K562 (cell line): ENCODE measurements at regions not wholly inside any gene's neighbourhood (a gene's known extent, or its start where the extent isn't known, plus 50 kb on each side); places are given as distances from the start of the nearest gene placed in this dataset.

Source experiments
- ATAC-seq: fragments of 200-7000 bp; cut with Tn5 transposase; 3 replicates; pipeline ENCODE4 v1.9.1; 2020; ENCODE audit warnings: moderate library complexity
- BruUV-seq: library from RNA; stranded (reverse); fragments of 400-500 nt; replicated peaks from 2 replicates; lab custom pipeline; 2021; lab: Mats Ljungman, UMichigan
- CTCF ChIA-PET: fragments of 300-600 bp; formaldehyde crosslinking; extraction: SDS; loops from one replicate; lab custom pipeline; 2021; ENCODE audit warnings: low intra/inter-chr PET ratio; lab: Yijun Ruan, JAX
- POLR2A ChIA-PET: fragments of 300-600, 350-650 bp; sonication (Branson Sonifier 250); formaldehyde crosslinking; extraction: SDS; loops from one replicate; lab custom pipeline; 2021; ENCODE audit warnings: antibody characterized with exemption, inconsistent platforms; lab: Yijun Ruan, JAX
- DNase-seq, 4 experiments: peaks; one replicate each; pipeline versions ENCODE4 v3.0.0 to v3.0.0-alpha.2; 2011 to 2018; ENCODE audit warnings: low spot score in 3 of 4, mixed read lengths in 3 of 4; ENCODE audit errors: extremely low read depth in 1 of 4
- FAIRE-seq: peaks from 2 replicates; lab custom pipeline; 2011; peaks lifted over from hg19 to GRCh38; lab: Jason Lieb, UNC
- H2AFZ ChIP-seq: 2 replicates; pipeline ENCODE4 v1.6.0; 2011; ENCODE audit warnings: low read depth, low read length, control low read depth, inconsistent platforms
- H3K27ac ChIP-seq: fragments of 200-600 bp; 3 replicates; pipeline ENCODE4 v1.8.0; 2011; ENCODE audit warnings: low read depth, mild to moderate bottlenecking, control low read depth, inconsistent platforms, low read length, moderate library complexity, mixed read lengths; ENCODE audit errors: extremely low read depth
- H3K27me3 ChIP-seq, 2 experiments: fragments of 300-600 bp in 1 of 2; 2 replicates in 1 of 2; 3 replicates in 1 of 2; pipeline versions ENCODE4 v1.6.0 to v1.8.0; 2011; ENCODE audit warnings: inconsistent platforms in 2 of 2, low read length in 2 of 2, mild to moderate bottlenecking in 1 of 2, mixed read lengths in 1 of 2, moderate library complexity in 1 of 2; ENCODE audit not compliant: control insufficient read depth in 2 of 2, insufficient read depth in 2 of 2
- H3K36me3 ChIP-seq: fragments of 300-600 bp; 3 replicates; pipeline ENCODE4 v1.8.0; 2011; ENCODE audit warnings: mild to moderate bottlenecking, low read length, inconsistent platforms; ENCODE audit not compliant: control insufficient read depth, insufficient read depth
- H3K4me1 ChIP-seq, 2 experiments: fragments of 200-600 bp in 1 of 2; replicated peaks in 1 of 2; 2 replicates in 1 of 2; 3 replicates in 1 of 2; pipeline versions ENCODE4 v1.5.1 to v1.8.0; 2011; ENCODE audit warnings: inconsistent platforms in 2 of 2, low read length in 2 of 2, mild to moderate bottlenecking in 1 of 2, mixed read lengths in 1 of 2, moderate library complexity in 1 of 2; ENCODE audit not compliant: control insufficient read depth in 2 of 2, insufficient read depth in 2 of 2
- H3K4me2 ChIP-seq: 2 replicates; pipeline ENCODE4 v1.6.1; 2011; ENCODE audit warnings: low read length, control low read depth, inconsistent platforms, mixed read lengths; ENCODE audit not compliant: insufficient read depth
- H3K4me3 ChIP-seq: fragments of 200-600 bp; sonication (generic), shearing (Covaris generic); 2 replicates; pipeline ENCODE4 v1.5.1; 2016; ENCODE audit warnings: control low read depth, inconsistent platforms
- H3K79me2 ChIP-seq: fragments of 200-600 bp; 3 replicates; pipeline ENCODE4 v1.8.0; 2011; ENCODE audit warnings: low read length, inconsistent platforms; ENCODE audit not compliant: control insufficient read depth, insufficient read depth
- H3K9ac ChIP-seq, 2 experiments: 2 replicates each; pipeline versions ENCODE4 v1.6.0 to v1.6.1; 2011; ENCODE audit warnings: low read depth in 2 of 2, low read length in 2 of 2, control low read depth in 1 of 2, inconsistent platforms in 1 of 2, mild to moderate bottlenecking in 1 of 2, mixed read lengths in 1 of 2; ENCODE audit not compliant: insufficient read depth in 1 of 2
- H3K9me1 ChIP-seq: one replicate; pipeline ENCODE4 v1.6.0; 2011; ENCODE audit warnings: inconsistent platforms, mild to moderate bottlenecking, low read length, moderate library complexity; ENCODE audit not compliant: control insufficient read depth, insufficient read depth
- H3K9me3 ChIP-seq: replicated peaks from 2 replicates; pipeline ENCODE4 v1.5.1; 2011; ENCODE audit warnings: low read depth, low read length, inconsistent platforms; ENCODE audit not compliant: control insufficient read depth, insufficient read depth
- H4K20me1 ChIP-seq: replicated peaks from 2 replicates; pipeline ENCODE4 v1.6.1; 2011; ENCODE audit warnings: low read length, inconsistent platforms, mixed read lengths; ENCODE audit not compliant: control insufficient read depth, insufficient read depth
- ARID1B ChIP-seq: fragments of 450-650 bp; IDR thresholded peaks from 2 replicates; pipeline ENCODE4 v1.6.1; 2016; ENCODE audit warnings: antibody characterized with exemption, mild to moderate bottlenecking, inconsistent platforms
- ATF1 ChIP-seq, 2 experiments: fragments of 450-650 bp in 1 of 2; IDR thresholded peaks; 2 replicates each; pipeline ENCODE4 v1.6.1; 2016; ENCODE audit warnings: missing compliant biosample characterization in 1 of 2, missing genetic modification characterization in 1 of 2
- CBFB ChIP-seq: sonication (generic); formaldehyde crosslinking; IDR thresholded peaks from 2 replicates; pipeline ENCODE4 v1.4.0; 2020; ENCODE audit warnings: mild to moderate bottlenecking, missing genetic modification reagents
- CCAR2 ChIP-seq: fragments of 200-400 bp; formaldehyde crosslinking; IDR thresholded peaks from 2 replicates; pipeline ENCODE4 v1.6.1; 2017; ENCODE audit warnings: mild to moderate bottlenecking, low read depth, low read length
- CHD4 ChIP-seq: fragments of 200-600 bp; sonication (generic); IDR thresholded peaks from 3 replicates; pipeline ENCODE4 v1.6.1; 2012; ENCODE audit warnings: low read depth, mild to moderate bottlenecking, mixed read lengths, low read length, inconsistent platforms; ENCODE audit not compliant: insufficient read depth, insufficient replicate concordance, poor library complexity, severe bottlenecking
- ELF4 ChIP-seq: fragments of 450-650 bp; formaldehyde crosslinking; IDR thresholded peaks from 2 replicates; pipeline ENCODE4 v1.4.0; 2022; ENCODE audit warnings: missing genetic modification characterization
- FOXP1 ChIP-seq: sonication (generic); formaldehyde crosslinking; IDR thresholded peaks from 2 replicates; pipeline ENCODE4 v1.8.0; 2022; ENCODE audit warnings: mild to moderate bottlenecking, missing genetic modification reagents
- LCOR ChIP-seq: sonication (generic); formaldehyde crosslinking; IDR thresholded peaks from 2 replicates; pipeline ENCODE4 v1.8.0; 2022; ENCODE audit warnings: mild to moderate bottlenecking, missing genetic modification reagents
- MXI1 ChIP-seq: IDR thresholded peaks from 2 replicates; pipeline ENCODE4 v1.6.1; 2011; ENCODE audit warnings: low read depth, mild to moderate bottlenecking, improper control_type of control experiment, low read length
- NR1H2 ChIP-seq: sonication (generic); formaldehyde crosslinking; IDR thresholded peaks from 2 replicates; pipeline ENCODE4 v1.4.0; 2020; ENCODE audit warnings: mild to moderate bottlenecking, missing genetic modification reagents
- PRPF4 ChIP-seq: fragments of 200-400 bp; formaldehyde crosslinking; IDR thresholded peaks from one replicate; pipeline ENCODE4 v1.6.1; 2017; ENCODE audit warnings: low read length, low read depth, mild to moderate bottlenecking; ENCODE audit not compliant: insufficient read depth, poor library complexity, severe bottlenecking
- RBM14 ChIP-seq: fragments of 200-400 bp; formaldehyde crosslinking; IDR thresholded peaks from 2 replicates; pipeline ENCODE4 v1.6.1; 2018; ENCODE audit warnings: low read depth, mild to moderate bottlenecking, low read length, moderate library complexity, borderline replicate concordance; ENCODE audit not compliant: insufficient read depth
- RBM34 ChIP-seq: fragments of 200-400 bp; formaldehyde crosslinking; IDR thresholded peaks from 2 replicates; pipeline ENCODE4 v1.6.1; 2018; ENCODE audit warnings: low read length, borderline replicate concordance; ENCODE audit not compliant: insufficient read depth
- STAT5B ChIP-seq: fragments of 250-450 bp; sonication (Bioruptor Pico); IDR thresholded peaks from 2 replicates; pipeline ENCODE4 v1.8.0; 2021; ENCODE audit warnings: mild to moderate bottlenecking, inconsistent platforms
- ZNF3 ChIP-seq: fragments of 250-450 bp; sonication (Bioruptor Pico); IDR thresholded peaks from 2 replicates; pipeline ENCODE4 v1.5.0; 2021; ENCODE audit warnings: mild to moderate bottlenecking, moderate library complexity
- ZNF444 ChIP-seq: fragments of 250-450 bp; sonication (Bioruptor Pico); IDR thresholded peaks from 2 replicates; pipeline ENCODE4 v1.4.0; 2020; ENCODE audit warnings: mild to moderate bottlenecking, moderate library complexity
- WGBS: fragments of 100-300 bp; shearing (Covaris generic); methylation state at CpG from one replicate; pipeline ENCODE4 v1.1.6; 2016; ENCODE audit warnings: low coverage, mixed read lengths; ENCODE audit not compliant: insufficient coverage; ENCODE audit errors: missing lambda C conversion rate; 5-methylcytosine and 5-hydroxymethylcytosine counted together
- in situ Hi-C: fragments of 300-500 bp; cut with MboI; formaldehyde crosslinking; loops from 4 replicates; pipeline ENCODE4 v1.15.0; 2018; ENCODE audit warnings: inconsistent platforms, mixed read lengths
- intact Hi-C: fragments of 100-400 bp; cut with micrococcal nuclease; formaldehyde crosslinking; loops from 2 replicates; pipeline ENCODE4 v1.14.2; 2022

- ChIA-PET POLR2A (no interaction called here), CTCF (no interaction called here)
- ATAC-seq (no peak), DNase-seq (no peak), FAIRE-seq (no peak)
- Histone ChIP-seq H3K27me3 (no peaks in the 10 kb centered on the region), H3K79me2 (no peaks in the 10 kb centered on the region), H4K20me1 (no peaks in the 10 kb centered on the region), H3K9me1 (no peaks in the 10 kb centered on the region), H3K4me1 (no peaks in the 10 kb centered on the region), H3K36me3 (no peaks in the 10 kb centered on the region), H2AFZ (no peak overlapping the region), H3K4me3 (no peak overlapping the region), H3K9me3 (no peaks in the 10 kb centered on the region), H3K27ac (no peak overlapping the region), H3K4me2 (no peak overlapping the region), H3K9ac (no peak overlapping the region)
- in situ Hi-C loops: no loop called here
- no peak for TF ChIP-seq STAT5B (CRISPR knock-in tag)
- TF ChIP-seq RBM34: no peak
- no peak for TF ChIP-seq NR1H2 (CRISPR knock-in tag)
- no peak for TF ChIP-seq CCAR2
- no peak for TF ChIP-seq ZNF444 (CRISPR knock-in tag)
- no peak for TF ChIP-seq PRPF4
- TF ChIP-seq ZNF3 (CRISPR knock-in tag): no peak
- TF ChIP-seq RBM14: no peak
- no peak for TF ChIP-seq CBFB (CRISPR knock-in tag)
- no peak for TF ChIP-seq LCOR (CRISPR knock-in tag)
- no peak for TF ChIP-seq ATF1 (CRISPR knock-in tag; IDR thresholded peaks at IDR 0.05)
- TF ChIP-seq ATF1 (tag; IDR thresholded peaks at IDR 0.05): no peak
- no peak for TF ChIP-seq CHD4
- TF ChIP-seq MXI1: no peak
- no peak for TF ChIP-seq FOXP1 (CRISPR knock-in tag)
- TF ChIP-seq ELF4 (CRISPR knock-in tag): no peak
- no peak for TF ChIP-seq ARID1B
- intact Hi-C loops: no loop called here
- 0% methylated on average over 3 of the region's 3 CpGs for WGBS
- BruUV-seq: no TSS peak
Observed at GRCh38 chr5:163631856-163632255, 126.4 kb downstream of the MAT2B start.
